Mesenchymal stem cell (in vitro differentiated cells and primary cell): ENCODE measurements at regions not wholly inside any gene's neighbourhood (a gene's known extent, or its start where the extent isn't known, plus 50 kb on each side); places are given as distances from the start of the nearest gene placed in this dataset.

ENCODE experiments used
- DNase-seq: peaks from one replicate; pipeline ENCODE4 v3.0.0-alpha.2; 2013
- H2AFZ ChIP-seq: one replicate; pipeline ENCODE4 v1.6.1; 2013; ENCODE audit warnings: low read depth, mild to moderate bottlenecking, control low read depth, inconsistent platforms, low read length, moderate library complexity
- H2AK5ac ChIP-seq: 2 replicates; pipeline ENCODE4 v1.6.1; 2013; ENCODE audit warnings: low read length, moderate library complexity, mild to moderate bottlenecking, inconsistent platforms; ENCODE audit not compliant: severe bottlenecking
- H2BK120ac ChIP-seq: one replicate; pipeline ENCODE4 v1.6.1; 2013; ENCODE audit warnings: low read depth, mild to moderate bottlenecking, inconsistent platforms, low read length, moderate library complexity
- H2BK12ac ChIP-seq, 2 experiments: one replicate each; pipeline ENCODE4 v1.6.1; 2013; ENCODE audit warnings: inconsistent platforms in 2 of 2, low read length in 2 of 2, mild to moderate bottlenecking in 2 of 2, moderate library complexity in 2 of 2, control low read depth in 1 of 2
- H2BK15ac ChIP-seq: one replicate; pipeline ENCODE4 v1.6.1; 2013; ENCODE audit warnings: mild to moderate bottlenecking, low read depth, inconsistent platforms; ENCODE audit not compliant: poor library complexity, severe bottlenecking
- H2BK5ac ChIP-seq: 2 replicates; pipeline ENCODE4 v1.6.1; 2013; ENCODE audit warnings: low read depth, mild to moderate bottlenecking, low read length, control low read depth, inconsistent platforms; ENCODE audit not compliant: poor library complexity, severe bottlenecking
- H3K14ac ChIP-seq, 2 experiments: one replicate each; pipeline ENCODE4 v1.6.1; 2013; ENCODE audit warnings: inconsistent platforms in 2 of 2, low read length in 2 of 2, control low read depth in 1 of 2, mild to moderate bottlenecking in 1 of 2, moderate library complexity in 1 of 2
- H3K18ac ChIP-seq, 2 experiments: one replicate each; pipeline ENCODE4 v1.6.1; 2013; ENCODE audit warnings: inconsistent platforms in 2 of 2, low read length in 2 of 2, control low read depth in 1 of 2, low read depth in 1 of 2, mild to moderate bottlenecking in 1 of 2
- H3K23ac ChIP-seq, 2 experiments: one replicate each; pipeline ENCODE4 v1.6.1; 2013; ENCODE audit warnings: inconsistent platforms in 2 of 2, low read length in 2 of 2, mild to moderate bottlenecking in 2 of 2, moderate library complexity in 2 of 2, control low read depth in 1 of 2
- H3K27ac ChIP-seq: 2 replicates; pipeline ENCODE4 v1.5.1; 2013; ENCODE audit warnings: mild to moderate bottlenecking, moderate library complexity, low read length, control low read depth, inconsistent platforms; ENCODE audit not compliant: poor library complexity, severe bottlenecking
- H3K27me3 ChIP-seq, 2 experiments: 2 replicates each; pipeline versions ENCODE4 v1.6.1 to v1.7.0; 2013; ENCODE audit warnings: low read length in 2 of 2, mild to moderate bottlenecking in 2 of 2, moderate library complexity in 2 of 2, control low read depth in 1 of 2, inconsistent platforms in 1 of 2; ENCODE audit not compliant: control insufficient read depth in 1 of 2, insufficient read depth in 1 of 2
- H3K36me3 ChIP-seq, 2 experiments: 2 replicates each; pipeline versions ENCODE4 v1.6.1 to v1.7.0; 2013; ENCODE audit warnings: low read length in 2 of 2, control low read depth in 1 of 2, inconsistent platforms in 1 of 2, low read depth in 1 of 2, mild to moderate bottlenecking in 1 of 2; ENCODE audit not compliant: insufficient read depth in 2 of 2, control insufficient read depth in 1 of 2
- H3K4ac ChIP-seq, 2 experiments: one replicate each; pipeline ENCODE4 v1.6.1; 2013; ENCODE audit warnings: inconsistent platforms in 2 of 2, low read length in 2 of 2, mild to moderate bottlenecking in 2 of 2, moderate library complexity in 2 of 2, control low read depth in 1 of 2, low read depth in 1 of 2
- H3K4me1 ChIP-seq: 2 replicates; pipeline ENCODE4 v1.6.1; 2013; ENCODE audit warnings: low read depth, low read length, control low read depth; ENCODE audit not compliant: control insufficient read depth, insufficient read depth
- H3K4me2 ChIP-seq: 2 replicates; pipeline ENCODE4 v1.6.1; 2013; ENCODE audit warnings: low read length, mild to moderate bottlenecking, inconsistent platforms; ENCODE audit not compliant: poor library complexity, severe bottlenecking
- H3K4me3 ChIP-seq, 2 experiments: 2 replicates each; pipeline versions ENCODE4 v1.5.1 to v1.7.0; 2013; ENCODE audit warnings: low read length in 2 of 2, mild to moderate bottlenecking in 2 of 2, control low read depth in 1 of 2, low read depth in 1 of 2; ENCODE audit not compliant: insufficient read depth in 1 of 2
- H3K79me1 ChIP-seq: replicated peaks from 2 replicates; pipeline ENCODE4 v1.6.1; 2013; ENCODE audit warnings: mild to moderate bottlenecking, control low read depth, low read length, inconsistent platforms; ENCODE audit not compliant: poor library complexity, severe bottlenecking
- H3K9ac ChIP-seq: 2 replicates; pipeline ENCODE4 v1.7.0; 2013; ENCODE audit warnings: mild to moderate bottlenecking, low read length, moderate library complexity
- H3K9me3 ChIP-seq: 2 replicates; pipeline ENCODE4 v1.7.0; 2013; ENCODE audit warnings: mild to moderate bottlenecking, low read length; ENCODE audit not compliant: control insufficient read depth
- H4K8ac ChIP-seq: one replicate; pipeline ENCODE4 v1.6.1; 2013; ENCODE audit warnings: inconsistent platforms, mild to moderate bottlenecking, low read length, moderate library complexity
- H4K91ac ChIP-seq: one replicate; pipeline ENCODE4 v1.6.1; 2013; ENCODE audit warnings: mild to moderate bottlenecking, low read length, inconsistent platforms
- WGBS: methylation state at CpG from one replicate; pipeline ENCODE4 v1.1.7; 2013; ENCODE audit warnings: mixed read lengths; 5-methylcytosine and 5-hydroxymethylcytosine counted together

DNA sequence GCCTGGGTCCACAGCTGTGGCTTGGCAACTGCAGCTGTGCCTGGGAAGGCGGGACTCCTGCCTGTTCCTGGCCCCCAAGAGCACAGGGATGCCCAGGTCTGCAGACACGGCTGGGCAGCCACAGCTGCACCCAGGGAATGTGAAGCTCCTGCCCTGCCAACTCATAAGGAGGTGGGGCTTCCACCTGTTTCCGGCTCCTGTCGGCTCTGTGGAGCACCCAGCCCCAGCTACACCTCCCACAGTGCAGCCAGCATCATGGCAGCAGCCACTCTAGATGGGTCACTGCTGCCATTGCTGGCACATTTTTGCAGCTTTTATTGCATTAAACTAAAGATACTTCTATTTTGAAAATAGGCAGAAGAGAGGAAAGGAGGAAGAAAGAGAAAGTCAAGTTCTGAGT, 207.9 kb downstream of the SAMD5 start:
- no peak overlapping the region for H4K8ac ChIP-seq
- 97% methylated on average over 4 of the region's 4 CpGs for WGBS
- H3K36me3 ChIP-seq, result no peaks in the 10 kb centered on the region
- DNase-seq, result no peak
- no peaks in the 10 kb centered on the region for H3K79me1 ChIP-seq
- H2BK12ac ChIP-seq, result no peak overlapping the region
- no peak overlapping the region for H3K4me2 ChIP-seq
- no peak overlapping the region for H3K9ac ChIP-seq
- no peak overlapping the region for H3K14ac ChIP-seq
- no peak overlapping the region for H2AK5ac ChIP-seq
- no peak overlapping the region for H4K91ac ChIP-seq
- H3K4ac ChIP-seq, result no peak overlapping the region
- H2AFZ ChIP-seq, result no peak overlapping the region
- H3K27me3 ChIP-seq, result no peaks in the 10 kb centered on the region
- H2BK120ac ChIP-seq, result no peak overlapping the region
- no peak overlapping the region for H2BK15ac ChIP-seq
- peaks cover 2% of the 10 kb centered on the region for H3K4me1 ChIP-seq
- H3K23ac ChIP-seq, result no peak overlapping the region
- no peak overlapping the region for H3K18ac ChIP-seq
- H2BK5ac ChIP-seq, result no peak overlapping the region
- no peak overlapping the region for H3K27ac ChIP-seq
- H3K9me3 ChIP-seq, result no peaks in the 10 kb centered on the region
- H3K4me3 ChIP-seq, result no peak overlapping the region

DNA sequence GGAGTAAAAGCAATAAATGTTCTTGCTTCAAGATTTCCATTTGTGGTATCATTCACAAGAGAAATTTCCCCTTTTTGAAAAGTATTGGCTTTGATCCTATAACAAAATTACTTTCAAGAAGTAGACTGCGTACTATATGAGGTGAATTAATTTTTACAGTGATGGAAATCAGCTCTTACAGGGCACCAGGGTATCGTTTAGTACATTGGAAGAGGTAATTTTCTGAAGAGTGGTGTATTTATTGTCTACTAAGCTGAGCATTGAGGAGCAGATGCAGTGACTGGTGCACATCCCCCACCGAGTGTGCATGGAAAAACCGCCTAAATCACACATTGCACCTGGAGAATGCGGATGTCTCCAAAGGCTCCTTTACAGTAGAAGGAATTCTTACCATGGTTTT, 209.5 kb downstream of the SAMD5 start:
- H3K18ac ChIP-seq, result no peak overlapping the region
- H2BK12ac ChIP-seq, result no peak overlapping the region
- H2AK5ac ChIP-seq, result no peak overlapping the region
- H4K8ac ChIP-seq, result no peak overlapping the region
- H3K4me1 ChIP-seq, result peaks cover 2% of the 10 kb centered on the region
- no peak overlapping the region for H2AFZ ChIP-seq
- 89% methylated on average over 5 of the region's 5 CpGs for WGBS
- no peak overlapping the region for H2BK5ac ChIP-seq
- no peaks in the 10 kb centered on the region for H3K79me1 ChIP-seq
- H3K14ac ChIP-seq, result no peak overlapping the region
- no peak overlapping the region for H3K4me3 ChIP-seq
- H2BK120ac ChIP-seq, result no peak overlapping the region
- no peaks in the 10 kb centered on the region for H3K27me3 ChIP-seq
- H4K91ac ChIP-seq, result no peak overlapping the region
- H3K9me3 ChIP-seq, result peaks cover 9% of the 10 kb centered on the region
- no peak overlapping the region for H3K4me2 ChIP-seq
- H3K23ac ChIP-seq, result no peak overlapping the region
- no peak for DNase-seq
- no peak overlapping the region for H3K27ac ChIP-seq
- no peak overlapping the region for H2BK15ac ChIP-seq
- H3K36me3 ChIP-seq, result no peaks in the 10 kb centered on the region
- no peak overlapping the region for H3K9ac ChIP-seq
- no peak overlapping the region for H3K4ac ChIP-seq

DNA sequence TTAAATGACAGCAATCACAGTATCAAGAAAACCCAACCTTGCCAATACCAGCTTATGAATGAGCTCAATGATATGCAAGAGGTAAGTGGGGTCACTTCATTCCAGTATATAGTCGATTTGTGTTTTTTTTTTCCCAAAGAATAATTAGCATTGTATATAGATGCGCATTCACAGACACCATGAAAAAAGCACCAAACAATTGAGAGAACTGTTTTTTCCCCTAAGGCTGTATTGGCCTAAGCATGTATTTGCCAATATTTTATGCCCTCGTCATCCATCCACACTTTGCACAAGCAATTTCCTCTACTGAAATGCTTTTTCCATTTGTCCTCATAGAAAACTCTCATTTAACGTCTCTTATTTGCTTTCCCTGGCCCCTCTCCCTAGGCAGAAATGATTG, 213.7 kb downstream of the SAMD5 start:
- DNase-seq, result no peak
- H3K4me2 ChIP-seq, result no peak overlapping the region
- no peak overlapping the region for H2BK12ac ChIP-seq
- no peak overlapping the region for H3K23ac ChIP-seq
- no peak overlapping the region for H4K91ac ChIP-seq
- H3K27me3 ChIP-seq, result no peaks in the 10 kb centered on the region
- no peak overlapping the region for H2AFZ ChIP-seq
- no peaks in the 10 kb centered on the region for H3K4me1 ChIP-seq
- H2AK5ac ChIP-seq, result no peak overlapping the region
- 94% methylated on average over 2 of the region's 4 CpGs for WGBS
- H3K4me3 ChIP-seq, result no peak overlapping the region
- H3K9me3 ChIP-seq, result peaks cover 16% of the 10 kb centered on the region
- H3K9ac ChIP-seq, result no peak overlapping the region
- no peak overlapping the region for H3K27ac ChIP-seq
- H3K4ac ChIP-seq, result no peak overlapping the region
- no peak overlapping the region for H3K14ac ChIP-seq
- H4K8ac ChIP-seq, result no peak overlapping the region
- no peaks in the 10 kb centered on the region for H3K79me1 ChIP-seq
- H3K36me3 ChIP-seq, result no peaks in the 10 kb centered on the region
- H2BK120ac ChIP-seq, result no peak overlapping the region
- H2BK5ac ChIP-seq, result no peak overlapping the region
- H2BK15ac ChIP-seq, result no peak overlapping the region
- H3K18ac ChIP-seq, result no peak overlapping the region

DNA sequence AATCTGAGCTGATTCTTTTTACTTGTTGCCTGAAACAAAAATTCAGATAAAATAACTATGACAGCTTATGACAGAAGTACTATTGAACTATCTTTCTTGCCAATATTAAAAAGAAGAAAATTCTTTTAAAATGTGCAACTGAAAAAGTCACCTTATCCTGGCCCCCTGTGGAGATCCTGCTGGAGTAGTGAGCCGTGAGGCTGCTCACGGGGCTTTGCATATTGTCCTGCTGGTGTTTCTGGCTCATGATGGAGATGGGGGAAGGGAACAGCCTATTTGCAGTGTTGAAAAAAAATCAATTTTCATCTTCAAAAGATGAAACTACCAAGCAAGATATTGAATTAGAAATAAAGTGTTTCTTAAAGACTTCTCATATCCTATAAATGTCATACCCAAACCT, 216.0 kb downstream of the SAMD5 start:
- H3K23ac ChIP-seq, result no peak overlapping the region
- H3K27ac ChIP-seq, result no peak overlapping the region
- no peaks in the 10 kb centered on the region for H3K27me3 ChIP-seq
- H3K4me3 ChIP-seq, result no peak overlapping the region
- no peaks in the 10 kb centered on the region for H3K4me1 ChIP-seq
- no peak overlapping the region for H2BK120ac ChIP-seq
- no peak overlapping the region for H2BK12ac ChIP-seq
- H3K4me2 ChIP-seq, result no peak overlapping the region
- WGBS, result 82% methylated on average over 2 of the region's 2 CpGs
- no peak overlapping the region for H2BK5ac ChIP-seq
- H4K91ac ChIP-seq, result no peak overlapping the region
- H2BK15ac ChIP-seq, result no peak overlapping the region
- no peak for DNase-seq
- no peak overlapping the region for H3K9ac ChIP-seq
- peaks cover 16% of the 10 kb centered on the region for H3K9me3 ChIP-seq
- no peak overlapping the region for H2AK5ac ChIP-seq
- no peaks in the 10 kb centered on the region for H3K36me3 ChIP-seq
- H3K18ac ChIP-seq, result no peak overlapping the region
- no peak overlapping the region for H2AFZ ChIP-seq
- no peak overlapping the region for H3K14ac ChIP-seq
- H3K4ac ChIP-seq, result no peak overlapping the region
- H3K79me1 ChIP-seq, result no peaks in the 10 kb centered on the region
- no peak overlapping the region for H4K8ac ChIP-seq
